SU-DHL-6 (cell line): ENCODE measurements at regions not wholly inside any gene's neighbourhood (a gene's known extent, or its start where the extent isn't known, plus 50 kb on each side); places are given as distances from the start of the nearest gene placed in this dataset.

Experiments used
- CTCF ChIP-seq: fragments of 200-600 bp; sonication (generic); IDR thresholded peaks from one replicate; pipeline ENCODE4 v1.5.1; 2017; ENCODE audit warnings: antibody characterized with exemption, mild to moderate bottlenecking, low read length, moderate library complexity; ENCODE audit not compliant: insufficient read depth, poor library complexity, severe bottlenecking
- EZH2phosphoT487 ChIP-seq: fragments of 200-600 bp; sonication (generic), shearing (Covaris generic); conservative IDR thresholded peaks from 2 replicates; pipeline ENCODE4 v1.6.1; 2018; ENCODE audit warnings: mild to moderate bottlenecking, antibody characterized with exemption, low read length, moderate library complexity, mixed read lengths

DNA sequence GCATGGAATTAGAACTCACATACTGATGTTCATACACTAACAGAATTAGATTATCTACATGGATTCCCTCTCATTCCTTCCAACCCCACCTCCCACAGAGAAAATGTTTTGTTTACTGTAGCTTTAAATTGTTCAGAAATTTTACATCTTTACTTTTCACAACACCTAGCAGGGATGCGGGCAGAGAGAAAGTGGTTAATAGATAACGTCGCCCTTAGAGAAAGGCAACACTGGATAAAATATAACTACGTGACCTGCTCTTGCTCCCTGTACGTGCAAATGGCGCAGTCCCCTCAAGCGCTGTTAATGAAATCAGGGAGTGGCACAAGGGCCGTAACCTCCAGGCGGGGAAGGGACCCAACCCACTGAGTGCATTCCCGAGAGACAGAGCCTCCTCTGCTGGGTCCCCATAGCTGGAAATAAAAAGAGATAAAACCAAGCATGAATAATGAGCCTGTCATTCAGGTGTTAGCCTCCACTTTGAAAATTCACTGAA is 125.3 kb upstream of the DAPK1 start:
- TF ChIP-seq CTCF (no peak), EZH2phosphoT487 (no peak)
